Adrenal gland (tissue), 5 donors: ENCODE measurements at regions not wholly inside any gene's neighbourhood (a gene's known extent, or its start where the extent isn't known, plus 50 kb on each side); places are given as distances from the start of the nearest gene placed in this dataset.

Experiments
- POLR2A ChIP-seq, 2 donors: fragments of 450-650 bp; IDR thresholded peaks; one replicate each; pipeline ENCODE4 v1.6.1; 2017; ENCODE audit warnings: antibody characterized with exemption in 2 of 2, mild to moderate bottlenecking in 2 of 2, moderate library complexity in 1 of 2
- TF ChIP-seq, protein P1 (sequence below), 6 experiments: fragments of 450-650 bp in 4 of 6; fragments of 200-600 bp in 2 of 6; sonication (generic) in 1 of 6; IDR thresholded peaks; 1 replicate in 5 of 6; 2 replicates in 1 of 6; pipeline versions ENCODE4 v1.5.1 to v1.8.0; 2016 to 2021; ENCODE audit warnings: antibody characterized with exemption in 6 of 6, mild to moderate bottlenecking in 2 of 6, moderate library complexity in 1 of 6
- donor health status: DM: no; HTN: no; CAD: no.

- TF ChIP-seq, protein P1, sequence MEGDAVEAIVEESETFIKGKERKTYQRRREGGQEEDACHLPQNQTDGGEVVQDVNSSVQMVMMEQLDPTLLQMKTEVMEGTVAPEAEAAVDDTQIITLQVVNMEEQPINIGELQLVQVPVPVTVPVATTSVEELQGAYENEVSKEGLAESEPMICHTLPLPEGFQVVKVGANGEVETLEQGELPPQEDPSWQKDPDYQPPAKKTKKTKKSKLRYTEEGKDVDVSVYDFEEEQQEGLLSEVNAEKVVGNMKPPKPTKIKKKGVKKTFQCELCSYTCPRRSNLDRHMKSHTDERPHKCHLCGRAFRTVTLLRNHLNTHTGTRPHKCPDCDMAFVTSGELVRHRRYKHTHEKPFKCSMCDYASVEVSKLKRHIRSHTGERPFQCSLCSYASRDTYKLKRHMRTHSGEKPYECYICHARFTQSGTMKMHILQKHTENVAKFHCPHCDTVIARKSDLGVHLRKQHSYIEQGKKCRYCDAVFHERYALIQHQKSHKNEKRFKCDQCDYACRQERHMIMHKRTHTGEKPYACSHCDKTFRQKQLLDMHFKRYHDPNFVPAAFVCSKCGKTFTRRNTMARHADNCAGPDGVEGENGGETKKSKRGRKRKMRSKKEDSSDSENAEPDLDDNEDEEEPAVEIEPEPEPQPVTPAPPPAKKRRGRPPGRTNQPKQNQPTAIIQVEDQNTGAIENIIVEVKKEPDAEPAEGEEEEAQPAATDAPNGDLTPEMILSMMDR (IDR thresholded peaks at IDR 0.05), result no peak
- no peak for TF ChIP-seq POLR2A (IDR thresholded peaks at IDR 0.05)
Measured at GRCh38 chr5:121366515-121366914, 485.2 kb upstream of the FTMT start.
